H1 (cell line): ENCODE measurements at regions not wholly inside any gene's neighbourhood (a gene's known extent, or its start where the extent isn't known, plus 50 kb on each side); places are given as distances from the start of the nearest gene placed in this dataset.

Experiments used
- HDAC6 ChIP-seq: IDR thresholded peaks from one replicate; pipeline ENCODE4 v1.7.1; 2012; ENCODE audit warnings: low read depth, mild to moderate bottlenecking, inconsistent platforms, low read length, moderate library complexity
- JUN ChIP-seq: IDR thresholded peaks from 2 replicates; pipeline ENCODE4 v1.6.1; 2011; ENCODE audit warnings: low read depth, mild to moderate bottlenecking, improper control_type of control experiment, low read length
- POLR2A ChIP-seq, 2 experiments: IDR thresholded peaks; 1 replicate in 1 of 2; 2 replicates in 1 of 2; pipeline ENCODE4 v1.6.1; 2011; ENCODE audit warnings: low read depth in 2 of 2, low read length in 2 of 2, mild to moderate bottlenecking in 2 of 2; ENCODE audit errors: control extremely low read depth in 1 of 2
- RNF2 ChIP-seq: fragments of 200-900, 300-1000 bp; sonication (generic); IDR thresholded peaks from 2 replicates; pipeline ENCODE4 v1.7.1; 2016; ENCODE audit warnings: borderline replicate concordance, low read depth, mild to moderate bottlenecking, antibody characterized with exemption, low read length; ENCODE audit not compliant: poor library complexity, severe bottlenecking; ENCODE audit errors: missing control alignments
- TF ChIP-seq, protein P1 (sequence below): fragments of 300-600 bp; sonication (generic); IDR thresholded peaks from 2 replicates; pipeline ENCODE4 v1.7.1; 2012; ENCODE audit warnings: low read length, moderate library complexity, mild to moderate bottlenecking, inconsistent platforms; ENCODE audit not compliant: insufficient replicate concordance

- TF ChIP-seq, protein P1, sequence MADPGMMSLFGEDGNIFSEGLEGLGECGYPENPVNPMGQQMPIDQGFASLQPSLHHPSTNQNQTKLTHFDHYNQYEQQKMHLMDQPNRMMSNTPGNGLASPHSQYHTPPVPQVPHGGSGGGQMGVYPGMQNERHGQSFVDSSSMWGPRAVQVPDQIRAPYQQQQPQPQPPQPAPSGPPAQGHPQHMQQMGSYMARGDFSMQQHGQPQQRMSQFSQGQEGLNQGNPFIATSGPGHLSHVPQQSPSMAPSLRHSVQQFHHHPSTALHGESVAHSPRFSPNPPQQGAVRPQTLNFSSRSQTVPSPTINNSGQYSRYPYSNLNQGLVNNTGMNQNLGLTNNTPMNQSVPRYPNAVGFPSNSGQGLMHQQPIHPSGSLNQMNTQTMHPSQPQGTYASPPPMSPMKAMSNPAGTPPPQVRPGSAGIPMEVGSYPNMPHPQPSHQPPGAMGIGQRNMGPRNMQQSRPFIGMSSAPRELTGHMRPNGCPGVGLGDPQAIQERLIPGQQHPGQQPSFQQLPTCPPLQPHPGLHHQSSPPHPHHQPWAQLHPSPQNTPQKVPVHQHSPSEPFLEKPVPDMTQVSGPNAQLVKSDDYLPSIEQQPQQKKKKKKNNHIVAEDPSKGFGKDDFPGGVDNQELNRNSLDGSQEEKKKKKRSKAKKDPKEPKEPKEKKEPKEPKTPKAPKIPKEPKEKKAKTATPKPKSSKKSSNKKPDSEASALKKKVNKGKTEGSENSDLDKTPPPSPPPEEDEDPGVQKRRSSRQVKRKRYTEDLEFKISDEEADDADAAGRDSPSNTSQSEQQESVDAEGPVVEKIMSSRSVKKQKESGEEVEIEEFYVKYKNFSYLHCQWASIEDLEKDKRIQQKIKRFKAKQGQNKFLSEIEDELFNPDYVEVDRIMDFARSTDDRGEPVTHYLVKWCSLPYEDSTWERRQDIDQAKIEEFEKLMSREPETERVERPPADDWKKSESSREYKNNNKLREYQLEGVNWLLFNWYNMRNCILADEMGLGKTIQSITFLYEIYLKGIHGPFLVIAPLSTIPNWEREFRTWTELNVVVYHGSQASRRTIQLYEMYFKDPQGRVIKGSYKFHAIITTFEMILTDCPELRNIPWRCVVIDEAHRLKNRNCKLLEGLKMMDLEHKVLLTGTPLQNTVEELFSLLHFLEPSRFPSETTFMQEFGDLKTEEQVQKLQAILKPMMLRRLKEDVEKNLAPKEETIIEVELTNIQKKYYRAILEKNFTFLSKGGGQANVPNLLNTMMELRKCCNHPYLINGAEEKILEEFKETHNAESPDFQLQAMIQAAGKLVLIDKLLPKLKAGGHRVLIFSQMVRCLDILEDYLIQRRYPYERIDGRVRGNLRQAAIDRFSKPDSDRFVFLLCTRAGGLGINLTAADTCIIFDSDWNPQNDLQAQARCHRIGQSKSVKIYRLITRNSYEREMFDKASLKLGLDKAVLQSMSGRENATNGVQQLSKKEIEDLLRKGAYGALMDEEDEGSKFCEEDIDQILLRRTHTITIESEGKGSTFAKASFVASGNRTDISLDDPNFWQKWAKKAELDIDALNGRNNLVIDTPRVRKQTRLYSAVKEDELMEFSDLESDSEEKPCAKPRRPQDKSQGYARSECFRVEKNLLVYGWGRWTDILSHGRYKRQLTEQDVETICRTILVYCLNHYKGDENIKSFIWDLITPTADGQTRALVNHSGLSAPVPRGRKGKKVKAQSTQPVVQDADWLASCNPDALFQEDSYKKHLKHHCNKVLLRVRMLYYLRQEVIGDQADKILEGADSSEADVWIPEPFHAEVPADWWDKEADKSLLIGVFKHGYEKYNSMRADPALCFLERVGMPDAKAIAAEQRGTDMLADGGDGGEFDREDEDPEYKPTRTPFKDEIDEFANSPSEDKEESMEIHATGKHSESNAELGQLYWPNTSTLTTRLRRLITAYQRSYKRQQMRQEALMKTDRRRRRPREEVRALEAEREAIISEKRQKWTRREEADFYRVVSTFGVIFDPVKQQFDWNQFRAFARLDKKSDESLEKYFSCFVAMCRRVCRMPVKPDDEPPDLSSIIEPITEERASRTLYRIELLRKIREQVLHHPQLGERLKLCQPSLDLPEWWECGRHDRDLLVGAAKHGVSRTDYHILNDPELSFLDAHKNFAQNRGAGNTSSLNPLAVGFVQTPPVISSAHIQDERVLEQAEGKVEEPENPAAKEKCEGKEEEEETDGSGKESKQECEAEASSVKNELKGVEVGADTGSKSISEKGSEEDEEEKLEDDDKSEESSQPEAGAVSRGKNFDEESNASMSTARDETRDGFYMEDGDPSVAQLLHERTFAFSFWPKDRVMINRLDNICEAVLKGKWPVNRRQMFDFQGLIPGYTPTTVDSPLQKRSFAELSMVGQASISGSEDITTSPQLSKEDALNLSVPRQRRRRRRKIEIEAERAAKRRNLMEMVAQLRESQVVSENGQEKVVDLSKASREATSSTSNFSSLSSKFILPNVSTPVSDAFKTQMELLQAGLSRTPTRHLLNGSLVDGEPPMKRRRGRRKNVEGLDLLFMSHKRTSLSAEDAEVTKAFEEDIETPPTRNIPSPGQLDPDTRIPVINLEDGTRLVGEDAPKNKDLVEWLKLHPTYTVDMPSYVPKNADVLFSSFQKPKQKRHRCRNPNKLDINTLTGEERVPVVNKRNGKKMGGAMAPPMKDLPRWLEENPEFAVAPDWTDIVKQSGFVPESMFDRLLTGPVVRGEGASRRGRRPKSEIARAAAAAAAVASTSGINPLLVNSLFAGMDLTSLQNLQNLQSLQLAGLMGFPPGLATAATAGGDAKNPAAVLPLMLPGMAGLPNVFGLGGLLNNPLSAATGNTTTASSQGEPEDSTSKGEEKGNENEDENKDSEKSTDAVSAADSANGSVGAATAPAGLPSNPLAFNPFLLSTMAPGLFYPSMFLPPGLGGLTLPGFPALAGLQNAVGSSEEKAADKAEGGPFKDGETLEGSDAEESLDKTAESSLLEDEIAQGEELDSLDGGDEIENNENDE = no peak
- no peak for TF ChIP-seq JUN
- TF ChIP-seq POLR2A (IDR thresholded peaks at IDR 0.05; ENCODE audit: control extremely low read depth in 1 of 2, low read depth in 2 of 2, low read length in 2 of 2) = no peak
- TF ChIP-seq HDAC6 = no peak
- TF ChIP-seq RNF2 = no peak
Observed at GRCh38 chr10:52387744-52388143, 73.7 kb downstream of the DKK1 start (continued).
